GM18499 (cell line): ENCODE measurements at regions not wholly inside any gene's neighbourhood (a gene's known extent, or its start where the extent isn't known, plus 50 kb on each side); places are given as distances from the start of the nearest gene placed in this dataset.

ENCODE experiments used
- ATAC-seq: cut with Tn5 transposase; IDR thresholded peaks from one replicate; pipeline ENCODE4 v1.9.1; 2021; ENCODE audit warnings: moderate number of reproducible peaks; ENCODE audit not compliant: insufficient read depth, unreplicated experiment

DNA sequence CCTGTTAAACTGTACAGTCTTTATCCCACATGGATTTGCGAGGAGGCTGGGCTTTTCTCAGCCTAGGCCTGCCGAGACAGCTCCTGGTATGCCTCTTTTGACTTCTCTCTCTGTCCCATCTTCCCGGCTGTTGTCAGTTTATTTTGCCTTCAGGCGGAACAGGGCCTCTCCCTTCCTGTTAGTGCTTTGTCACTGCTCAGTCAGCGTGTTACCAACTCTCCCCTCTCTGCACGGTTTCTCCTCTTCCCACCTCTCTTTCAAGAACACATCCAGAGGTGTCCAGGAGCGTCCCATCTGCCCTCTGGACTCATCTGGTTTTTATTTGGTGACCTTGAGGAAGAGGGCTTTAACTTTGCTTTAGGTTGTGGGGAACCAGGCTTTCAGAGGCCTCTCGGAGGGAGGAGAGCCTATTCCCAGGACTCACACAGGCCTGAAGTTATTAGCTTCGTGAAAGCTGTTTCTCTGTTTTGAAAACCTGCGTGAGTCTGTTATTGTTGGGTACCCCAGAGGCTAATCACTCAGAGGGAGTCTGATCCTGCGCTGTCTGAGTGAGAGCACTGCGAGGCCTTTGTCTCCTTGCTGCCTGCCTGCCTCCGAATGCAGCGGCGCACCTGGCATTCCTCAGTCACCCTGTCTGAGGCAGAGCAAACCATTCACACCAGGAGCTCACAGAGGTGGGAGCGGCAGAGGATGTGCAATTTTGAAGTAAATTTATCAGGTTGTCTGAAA, 234.4 kb upstream of the MPDZ start:
- no peak for ATAC-seq

DNA sequence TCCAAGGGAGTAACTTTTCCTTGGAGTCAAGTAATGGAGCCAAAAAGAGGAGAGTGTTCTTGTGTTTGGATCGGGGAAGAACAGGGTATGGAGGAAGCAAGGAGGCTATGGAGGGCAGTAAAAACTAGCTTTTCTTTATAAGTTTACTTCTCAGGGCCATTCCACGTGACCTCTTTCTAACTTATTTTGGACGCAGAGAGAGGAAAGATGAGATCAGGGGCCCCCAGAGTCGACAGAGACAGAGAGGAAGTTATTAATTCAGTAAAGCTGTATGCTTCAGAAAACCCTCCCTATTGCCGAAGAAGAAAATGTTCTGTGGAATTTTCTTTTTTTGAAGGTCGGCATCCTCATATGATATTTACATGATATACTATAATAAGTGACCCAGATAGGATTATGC, 233.8 kb upstream of the MPDZ start:
- no peak for ATAC-seq

DNA sequence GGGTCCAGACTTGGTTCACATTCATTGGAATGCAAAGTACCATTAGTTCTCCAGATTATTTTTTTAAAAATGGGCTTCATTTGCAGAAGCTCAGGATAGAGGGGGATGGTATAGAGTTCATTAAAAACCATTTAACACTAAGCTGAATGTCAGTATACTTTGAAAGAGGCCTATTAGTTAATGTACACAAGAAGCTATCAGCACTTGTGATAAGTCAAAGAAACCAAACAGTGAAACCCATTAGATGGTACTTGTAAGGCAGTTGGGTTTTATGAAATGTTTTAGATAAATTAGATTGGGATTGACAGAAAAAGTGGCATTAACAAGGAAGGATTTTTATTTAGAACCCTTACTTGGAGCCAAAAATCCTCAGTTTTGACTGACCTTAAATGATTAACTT, 229.2 kb upstream of the MPDZ start:
- ATAC-seq = no peak

DNA sequence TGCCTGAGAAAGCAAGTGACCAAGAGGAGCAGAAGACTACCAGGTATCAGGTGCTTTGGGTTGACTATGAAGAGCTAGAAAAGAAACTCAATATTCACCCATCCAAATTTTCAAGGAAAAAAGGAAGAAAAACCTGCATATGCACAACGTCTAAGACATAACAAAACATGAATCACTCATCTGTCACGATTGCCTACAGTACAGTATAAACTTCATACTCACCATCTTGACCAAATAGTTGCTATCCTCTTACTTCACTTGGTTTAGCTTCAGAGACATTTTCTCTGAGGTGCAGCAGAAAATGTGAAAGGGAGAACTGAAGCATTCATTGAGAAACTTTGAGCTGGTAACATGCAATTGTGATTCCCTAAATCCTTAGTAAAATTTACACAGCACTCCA, 228.6 kb upstream of the MPDZ start:
- ATAC-seq = no peak

DNA sequence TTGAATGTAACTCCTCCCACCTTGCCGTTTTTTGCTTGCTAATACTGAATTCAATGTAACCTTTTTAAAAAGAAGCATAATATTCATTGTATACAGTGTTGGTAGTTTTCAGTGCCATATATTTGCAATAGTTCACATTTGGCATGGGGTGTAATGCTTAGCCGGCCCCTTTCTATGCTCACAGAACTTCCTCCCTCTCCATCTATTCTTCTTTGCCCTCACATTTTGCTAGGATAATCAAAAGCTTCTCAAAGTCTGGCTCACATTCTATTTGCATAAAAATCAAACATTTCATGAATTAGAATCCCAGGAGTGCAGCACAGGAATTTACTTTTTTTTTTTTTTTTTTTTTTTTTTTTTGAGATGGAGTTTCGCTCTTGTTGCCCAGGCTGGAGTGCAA, 226.3 kb upstream of the MPDZ start:
- ATAC-seq = no peak

DNA sequence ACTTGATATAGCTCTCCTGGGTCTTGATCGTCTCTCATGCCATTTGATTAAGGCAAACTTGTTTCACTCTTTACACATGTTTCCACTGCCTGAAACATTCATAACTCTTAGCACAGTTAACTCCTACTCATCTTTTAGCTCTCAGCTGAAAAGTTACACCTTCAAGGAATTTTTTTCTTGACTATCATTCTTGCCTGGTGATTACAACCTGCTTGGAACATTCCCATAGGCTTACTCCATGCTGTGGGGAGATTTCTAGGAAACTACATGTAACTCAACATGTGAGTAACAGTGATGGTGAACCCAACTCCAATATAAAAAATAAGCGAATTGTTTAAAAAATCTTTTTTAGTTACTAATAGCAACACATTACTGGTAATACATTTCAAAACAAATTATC, 224.1 kb upstream of the MPDZ start:
- no peak for ATAC-seq

DNA sequence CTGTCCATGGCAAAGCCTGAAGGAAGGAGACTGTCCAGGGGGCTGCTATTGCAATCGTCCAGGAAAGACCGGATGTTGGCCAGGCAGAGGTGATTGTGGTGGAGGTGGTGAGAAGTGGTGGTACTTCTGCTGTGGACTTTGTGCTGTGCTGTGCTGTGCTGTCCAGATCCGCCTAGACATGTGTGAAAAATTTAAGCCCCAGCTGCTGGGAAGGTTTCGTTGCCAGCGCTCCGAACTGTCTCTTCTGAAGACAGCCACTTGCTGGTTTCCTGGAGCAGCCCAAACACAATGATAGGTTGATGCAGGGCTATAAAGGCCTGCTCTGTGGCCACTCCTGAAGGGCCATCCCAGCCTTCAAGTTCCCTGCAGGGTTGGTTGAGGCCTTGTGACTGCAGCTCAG, 223.0 kb upstream of the MPDZ start:
- no peak for ATAC-seq

DNA sequence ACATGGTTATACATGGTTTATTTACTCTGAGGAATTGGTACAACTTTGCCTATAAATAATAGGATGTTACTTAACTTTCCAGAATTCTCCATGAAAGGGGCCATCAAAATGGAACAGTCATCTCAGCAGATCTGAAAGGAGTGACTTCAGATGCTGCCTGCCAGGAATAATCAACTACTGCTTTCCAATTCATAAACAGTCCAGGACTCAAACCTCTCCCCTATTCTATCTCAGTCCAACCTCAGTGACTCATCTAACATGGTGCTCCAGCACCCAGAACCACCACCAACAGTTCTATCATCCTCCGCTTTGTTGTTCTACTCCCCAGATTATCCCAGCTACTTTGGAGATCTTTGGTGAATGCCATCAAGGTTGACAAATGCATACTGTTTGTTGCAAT, 221.5 kb upstream of the MPDZ start:
- ATAC-seq = no peak

DNA sequence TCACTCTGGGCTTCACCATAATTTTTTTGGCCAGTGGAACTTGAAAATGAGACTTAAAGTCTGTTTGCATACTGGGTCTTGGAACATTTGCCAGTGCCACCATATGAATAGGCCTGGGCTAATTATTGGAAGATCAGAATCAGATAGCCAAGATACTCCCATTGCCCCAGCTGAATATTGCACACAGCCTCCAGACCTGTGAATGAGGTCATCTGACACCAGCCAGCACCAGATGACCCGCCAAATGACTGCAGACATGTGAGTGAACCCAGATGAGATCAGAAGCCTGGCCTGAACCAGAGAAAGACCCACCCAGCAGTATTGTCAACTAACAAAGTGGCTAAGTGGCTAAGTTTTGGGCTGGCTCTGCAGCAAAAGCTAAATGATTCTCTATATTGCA, 220.5 kb upstream of the MPDZ start:
- ATAC-seq = no peak

DNA sequence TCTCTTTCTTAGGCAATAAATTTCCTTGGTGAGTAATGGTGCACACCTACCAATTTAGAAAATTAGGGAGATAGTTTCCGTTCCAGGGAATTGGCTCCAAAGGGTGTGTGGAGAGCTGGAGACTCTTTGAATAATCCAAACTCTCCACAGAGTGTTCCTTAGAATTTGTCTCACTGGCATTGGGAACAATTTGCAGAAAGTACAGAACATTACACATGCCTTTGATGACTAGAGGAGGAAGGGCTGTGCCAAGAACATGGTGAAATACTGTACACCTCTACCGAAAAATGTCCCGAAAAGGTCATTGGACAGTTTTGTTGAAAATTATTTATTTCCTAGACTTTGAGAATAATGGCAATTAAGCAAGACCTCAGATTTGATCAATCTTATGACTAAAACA, 214.2 kb upstream of the MPDZ start:
- ATAC-seq = no peak

DNA sequence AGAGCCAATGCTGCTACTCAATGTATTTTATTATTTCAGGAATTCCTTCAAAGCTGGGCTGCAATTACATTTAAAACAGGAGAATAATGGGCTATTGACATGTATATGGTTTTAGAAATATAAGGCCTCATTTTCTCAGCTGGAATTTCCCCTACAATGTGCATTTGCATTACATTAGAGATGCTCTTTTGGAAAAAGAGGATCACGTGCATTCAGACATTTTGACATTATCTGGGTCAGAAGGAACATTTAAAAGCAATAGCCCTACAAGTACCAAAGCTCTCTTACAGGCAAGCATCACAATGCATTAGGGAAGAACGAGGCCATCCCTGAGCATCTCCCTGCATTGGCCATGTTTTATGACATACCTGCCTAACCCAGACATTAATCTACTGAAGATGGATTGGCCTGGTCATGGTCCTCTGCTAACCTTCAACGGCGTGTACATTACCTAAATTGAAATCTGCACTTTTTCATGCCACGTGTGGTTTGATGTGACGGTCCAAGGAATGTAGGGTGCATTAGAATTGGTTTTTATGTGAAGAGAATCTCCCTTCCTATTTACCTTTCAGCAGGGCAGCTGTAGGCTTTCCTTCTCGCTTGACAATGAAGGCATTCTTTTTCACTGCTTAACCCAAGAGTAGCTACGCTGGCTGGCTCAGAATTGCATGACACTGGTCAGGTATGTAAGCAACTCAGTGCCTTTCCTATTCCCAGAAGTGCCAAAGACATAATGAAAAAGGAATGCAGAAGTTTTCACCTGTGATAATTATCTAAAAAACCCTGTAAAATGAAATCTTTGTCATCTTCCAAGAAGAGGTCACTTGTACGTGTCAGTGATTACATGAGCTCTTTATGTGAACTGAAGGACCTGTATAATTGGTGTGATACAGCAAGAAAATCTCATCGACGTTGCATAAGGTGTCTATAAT, 212.3 kb upstream of the MPDZ start:
- no peak for ATAC-seq

DNA sequence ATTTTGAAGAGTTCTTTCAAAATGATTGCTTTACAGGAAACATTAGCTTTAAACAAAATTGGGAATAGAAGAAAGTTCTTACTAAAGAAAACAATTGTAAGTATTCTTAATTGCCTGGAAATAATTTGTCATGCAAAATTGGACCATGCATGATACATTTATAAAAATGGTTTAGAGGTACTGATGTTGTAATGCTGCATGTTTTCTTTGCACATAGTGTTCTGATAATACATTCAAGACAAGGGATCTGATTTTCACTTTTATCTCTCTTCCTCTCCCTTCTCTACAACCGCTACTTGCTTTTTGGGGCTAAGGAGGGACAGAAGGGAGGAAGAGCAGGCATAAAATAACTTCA, 211.6 kb upstream of the MPDZ start:
- no peak for ATAC-seq

DNA sequence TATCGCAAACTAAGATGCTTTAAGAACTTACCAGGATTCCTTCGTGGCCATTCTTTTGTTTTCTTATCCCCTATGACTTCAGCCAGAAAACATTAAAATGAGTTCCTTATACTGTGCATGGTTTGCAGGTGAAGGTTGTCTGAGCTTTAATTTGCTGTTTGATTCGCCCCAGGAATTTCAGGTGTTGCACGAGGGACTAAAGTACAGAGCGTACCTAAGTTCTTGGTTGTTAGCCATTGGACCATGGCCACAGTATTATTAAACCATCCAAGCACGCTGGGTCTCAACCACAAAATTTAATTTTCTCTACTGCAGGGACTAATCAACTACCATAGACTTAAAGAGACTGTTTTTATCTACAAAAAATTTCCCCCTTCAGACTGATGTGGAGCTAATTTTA, 208.4 kb upstream of the MPDZ start:
- ATAC-seq = no peak

DNA sequence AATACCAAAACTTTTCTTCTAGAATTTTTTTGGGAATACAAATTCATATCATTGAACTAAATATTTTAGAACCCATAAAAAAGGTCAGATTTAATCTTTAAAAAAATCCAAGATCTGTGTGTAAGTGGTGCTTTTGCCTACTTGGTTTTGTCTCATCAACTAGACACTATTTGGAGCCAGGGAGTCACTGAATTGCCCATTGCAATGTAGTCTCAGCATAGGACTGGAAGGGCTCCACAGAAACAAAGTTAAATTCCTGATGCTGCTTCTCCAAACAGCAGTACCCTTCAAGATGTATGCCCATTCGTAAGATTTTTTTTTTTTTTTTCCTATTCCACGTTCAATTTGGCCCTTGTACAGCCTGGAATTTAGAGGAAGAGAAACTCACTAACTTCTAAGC, 208.0 kb upstream of the MPDZ start:
- no peak for ATAC-seq

DNA sequence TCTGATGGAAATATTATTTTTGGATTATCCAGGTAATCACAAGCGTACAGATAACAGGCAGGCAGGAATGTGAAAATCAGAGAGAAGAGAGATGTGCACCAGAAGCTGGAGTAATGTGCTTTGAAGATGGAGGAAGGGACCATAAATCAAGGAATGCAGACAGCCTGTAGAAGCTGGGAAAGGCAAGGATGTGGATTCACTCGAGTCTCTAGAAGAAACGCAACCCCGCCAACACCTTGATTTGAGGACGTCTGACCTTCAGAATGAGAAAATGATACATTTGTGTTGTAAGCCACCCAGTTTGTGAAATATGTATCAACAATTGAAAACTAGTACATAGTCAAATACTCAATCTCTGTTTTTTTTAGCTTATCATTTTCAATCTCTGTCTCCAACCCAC, 207.6 kb upstream of the MPDZ start:
- ATAC-seq = no peak

DNA sequence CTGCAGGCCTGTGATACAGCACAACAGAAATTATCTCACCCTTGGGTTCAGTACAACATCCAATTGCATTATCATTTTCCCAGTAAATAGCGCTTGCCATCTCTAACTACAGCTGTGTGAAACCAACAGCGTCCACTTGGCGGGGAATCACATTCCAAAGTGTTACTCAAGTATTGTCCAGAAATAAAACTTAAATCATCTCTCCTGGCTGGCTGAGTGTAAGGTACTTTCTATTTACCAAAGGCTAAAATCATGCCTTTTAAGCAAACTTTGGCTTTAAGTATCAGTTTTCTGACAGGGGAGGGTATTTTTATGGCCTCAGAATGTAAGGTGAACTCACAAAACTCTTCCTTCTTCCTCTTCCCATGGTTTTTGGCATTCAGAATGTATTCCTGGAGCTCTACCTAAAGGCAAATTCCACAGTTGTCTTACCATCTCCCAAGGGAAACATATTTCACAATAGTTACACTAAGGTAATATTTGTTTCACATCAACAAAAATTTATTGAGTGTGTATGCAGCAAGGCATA, 205.6 kb upstream of the MPDZ start:
- no peak for ATAC-seq

DNA sequence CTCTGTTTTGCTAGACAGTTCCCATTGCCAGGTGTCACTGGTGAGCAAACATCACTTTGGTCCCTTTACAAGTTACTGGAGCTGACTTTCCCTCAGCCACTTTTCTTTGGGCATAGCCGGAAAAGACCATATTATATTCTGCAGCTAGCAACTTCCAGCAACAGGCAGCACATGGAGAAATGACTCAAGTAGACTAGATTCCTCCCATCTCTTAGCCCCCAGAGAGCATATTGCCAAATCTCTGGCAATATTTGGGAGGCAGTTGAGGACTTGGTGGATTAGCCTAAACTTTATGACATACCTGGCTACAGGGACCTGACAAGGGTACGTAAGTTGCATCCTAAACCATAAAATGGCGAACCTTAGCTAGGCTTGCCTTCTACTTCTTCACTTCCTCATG, 204.7 kb upstream of the MPDZ start:
- no peak for ATAC-seq

DNA sequence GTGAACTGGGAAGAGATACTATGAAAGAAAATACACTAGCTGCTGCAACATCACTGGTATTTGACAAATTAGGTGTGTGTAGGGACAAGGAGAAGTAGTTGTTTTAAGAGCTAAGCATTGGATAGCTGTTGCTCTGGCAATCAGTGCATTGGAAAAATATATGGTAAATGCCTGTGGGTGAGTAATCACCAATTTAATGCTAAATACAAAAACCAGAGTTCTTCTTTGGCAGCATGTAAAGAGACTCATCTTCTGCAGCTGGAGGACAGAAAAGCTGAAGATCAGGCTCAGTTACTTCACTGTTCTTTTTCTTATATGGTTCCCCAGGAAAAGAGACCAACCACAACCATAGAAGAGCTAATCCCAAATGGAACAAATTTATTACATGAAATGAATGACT, 201.8 kb upstream of the MPDZ start:
- no peak for ATAC-seq

DNA sequence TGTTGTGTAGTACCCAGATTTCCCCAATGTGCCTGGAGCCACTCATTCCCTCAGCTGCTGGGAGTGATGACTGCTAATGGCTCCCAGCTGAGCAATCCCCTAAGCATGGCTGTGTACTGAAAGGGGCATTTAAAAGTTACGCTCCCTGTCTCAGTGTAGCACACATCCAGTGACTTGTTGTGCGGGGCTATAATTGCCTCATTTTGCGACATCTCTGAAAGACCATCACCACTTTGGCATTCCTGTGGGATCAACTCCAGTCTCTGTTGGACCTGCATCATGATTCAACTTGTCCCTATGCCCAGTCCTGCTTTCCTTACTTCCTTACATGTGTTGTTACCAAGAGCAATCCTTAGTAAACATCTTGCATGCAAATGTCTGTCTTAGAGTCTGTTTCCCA, 201.2 kb upstream of the MPDZ start:
- no peak for ATAC-seq

DNA sequence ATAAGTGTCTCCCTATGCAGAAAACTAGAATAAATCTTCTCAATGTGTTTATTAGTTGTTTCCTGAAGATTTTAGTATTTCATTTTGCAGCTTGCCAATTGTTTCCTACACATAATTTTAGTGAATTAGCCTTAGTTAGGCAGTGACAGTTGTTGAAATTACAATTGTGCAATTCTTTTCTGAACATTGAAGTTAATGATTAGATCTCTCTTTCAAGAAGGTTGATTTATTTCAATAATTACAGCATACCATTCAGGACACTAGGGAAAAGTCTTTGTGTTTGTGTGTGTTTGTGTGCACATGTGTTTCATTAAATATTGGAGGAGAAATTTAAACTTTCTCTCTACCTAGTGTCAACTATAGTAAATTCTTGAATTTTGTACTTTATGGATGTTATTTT, 199.6 kb upstream of the MPDZ start:
- ATAC-seq = no peak

DNA sequence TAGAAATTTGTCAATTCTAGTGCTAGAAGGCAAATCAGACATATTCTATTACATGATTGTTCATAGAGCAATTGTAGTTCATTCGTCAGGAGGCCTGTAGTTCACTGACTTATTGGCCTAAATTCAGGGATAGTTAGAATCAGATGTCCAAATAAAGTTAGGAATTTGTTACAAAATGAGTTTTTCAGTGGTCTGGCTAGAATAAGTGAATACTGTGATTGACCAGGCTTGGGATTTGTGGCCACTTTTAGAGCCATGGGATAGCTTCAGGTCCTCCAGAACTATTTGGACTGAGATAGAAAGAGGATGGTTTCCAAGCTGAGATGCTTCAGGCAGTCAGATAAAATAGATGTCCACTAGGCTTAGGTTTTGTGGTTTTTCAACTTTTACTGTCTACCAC, 199.1 kb upstream of the MPDZ start:
- no peak for ATAC-seq

DNA sequence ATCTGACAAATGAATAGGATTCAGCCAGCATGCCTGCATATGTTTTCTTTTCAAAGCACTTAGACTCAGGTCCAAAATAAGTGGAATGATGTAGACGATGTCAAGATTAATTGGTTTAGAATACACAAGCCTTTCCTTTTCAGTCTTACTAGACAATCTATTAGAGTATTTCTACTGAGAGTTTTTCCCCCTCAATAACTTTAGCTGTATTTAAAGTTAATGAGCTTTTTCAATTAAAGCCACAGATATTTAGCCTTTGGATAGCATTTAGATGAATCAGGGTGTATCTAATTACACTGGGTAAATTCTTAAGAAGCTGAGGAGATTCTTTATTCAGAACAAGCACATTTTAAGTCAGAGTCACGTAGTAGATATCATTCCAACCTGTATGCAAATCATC, 198.7 kb upstream of the MPDZ start:
- ATAC-seq = no peak
